ENCODE measurements at regions not wholly inside any gene's neighbourhood (a gene's known extent, or its start where the extent isn't known, plus 50 kb on each side); places are given as distances from the start of the nearest gene placed in this dataset.
A peak's percentile ranks its signal among the peaks of the same experiment; 100 is the strongest.

DNA sequence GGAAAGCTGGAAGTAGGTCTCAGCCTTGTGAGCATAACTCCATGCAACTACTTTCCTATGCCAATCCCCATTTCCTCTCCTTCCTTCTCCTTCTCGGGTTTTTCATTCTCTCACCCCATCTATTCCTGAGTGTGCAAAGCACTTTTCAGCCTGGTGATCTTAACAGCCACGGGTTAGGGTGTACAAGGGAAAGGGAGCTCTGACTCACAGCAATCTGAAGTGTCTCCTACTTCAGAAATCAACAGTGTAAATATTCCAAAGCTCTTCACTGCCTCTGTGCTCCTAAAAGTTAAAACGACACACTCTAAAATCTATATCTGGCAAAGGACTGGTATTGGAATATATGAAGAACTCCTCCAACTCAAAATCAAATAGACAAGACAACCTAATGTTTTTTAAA lies 268.0 kb upstream of the IRX3 start:
- DNase-seq: no peak

- no peak for DNase-seq
Measured at GRCh38 chr16:54548281-54548680, 261.7 kb upstream of the IRX3 start.

DNA sequence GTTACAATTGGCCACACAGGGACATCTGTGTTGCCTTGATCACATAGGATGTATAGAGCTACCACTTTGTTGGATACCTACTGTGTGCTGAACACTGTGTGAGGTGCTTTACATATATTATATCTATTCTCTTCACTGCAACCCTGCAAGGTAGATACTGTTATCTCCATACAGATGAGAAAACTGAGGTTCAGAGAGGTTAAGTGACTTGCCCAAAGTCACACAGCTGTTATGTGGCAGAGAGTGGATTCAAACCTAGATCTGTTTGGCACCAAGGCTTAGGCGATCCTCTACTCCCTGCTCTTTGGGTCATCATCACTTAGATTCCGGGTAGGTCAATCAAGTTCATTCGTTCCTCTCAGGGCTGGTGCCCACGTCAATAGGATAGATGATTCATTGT lies 260.5 kb upstream of the IRX3 start:
- DNase-seq: no peak

- no peak for DNase-seq
Measured at GRCh38 chr16:54546521-54546920, 259.9 kb upstream of the IRX3 start.

GRCh38 chr16:54545854-54546511 lies 259.4 kb upstream of the IRX3 start:
- DNase-seq: no peak

- DNase-seq: no peak
Measured at GRCh38 chr16:54544553-54545180, 258.1 kb upstream of the IRX3 start.

DNA sequence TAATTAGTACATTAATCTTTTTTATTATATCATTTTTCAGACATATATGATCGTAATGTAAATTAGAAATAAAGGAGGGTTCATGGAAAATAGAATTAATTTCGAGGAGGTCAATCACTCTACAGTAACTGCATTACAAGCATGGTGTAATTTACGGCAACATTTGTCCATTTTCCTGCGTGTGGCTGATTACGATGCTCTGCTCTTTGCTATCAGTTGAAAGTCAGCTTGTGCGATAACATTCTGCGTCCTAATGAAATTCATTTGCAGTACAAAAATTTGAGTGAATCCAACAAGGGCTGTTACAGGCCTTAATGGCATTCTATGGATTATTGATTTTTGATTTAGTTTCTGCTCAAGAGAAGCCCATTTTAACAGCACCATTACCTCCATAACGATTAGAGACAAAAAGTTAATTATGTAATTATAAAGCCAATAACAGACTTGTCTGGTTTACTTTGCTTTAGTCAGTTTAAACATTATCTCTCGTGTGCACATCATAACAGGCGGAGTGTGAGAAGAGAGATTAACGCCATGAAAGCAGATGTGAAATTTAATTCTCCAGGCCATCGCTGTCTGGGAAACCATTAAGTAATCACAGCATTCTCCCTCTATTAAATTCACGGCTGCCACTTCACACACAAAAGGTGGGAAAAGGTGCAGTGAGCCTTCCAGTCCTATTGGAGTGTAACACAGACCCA lies 256.4 kb upstream of the IRX3 start:
- DNase-seq: no peak

DNA sequence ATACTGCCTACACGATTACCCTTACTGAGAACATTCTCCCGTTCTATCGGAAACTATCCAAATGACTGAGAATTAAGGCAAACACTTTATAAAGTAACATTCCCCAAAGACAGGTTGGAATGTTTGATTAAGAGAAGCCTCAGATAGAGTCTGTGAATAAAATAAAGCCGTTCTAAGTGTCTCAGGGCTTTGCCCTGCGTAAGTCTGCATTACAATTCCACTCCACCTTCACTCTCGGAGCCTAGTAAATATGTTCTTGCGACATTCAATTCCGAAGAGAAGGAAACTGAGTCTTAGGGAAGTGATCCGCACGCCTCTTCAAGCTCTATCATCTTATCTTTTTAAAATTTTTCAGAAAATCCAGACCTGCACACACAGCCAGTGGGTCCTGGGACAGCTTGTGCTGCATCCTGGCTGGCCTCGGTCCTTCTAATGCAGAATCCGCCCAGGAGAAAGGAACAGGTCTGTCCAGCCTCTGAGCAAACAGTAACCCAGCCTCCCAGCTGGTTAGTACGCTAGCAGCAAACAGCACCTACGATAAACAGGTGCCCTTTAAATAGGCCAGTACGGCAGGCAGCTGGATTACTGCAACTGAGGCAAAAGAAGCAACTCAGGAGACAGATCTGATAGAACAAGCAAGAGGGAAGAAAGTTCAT lies 254.1 kb upstream of the IRX3 start:
- no peak for DNase-seq

GRCh38 chr16:54538276-54538675 lies 251.7 kb upstream of the IRX3 start:
- peak; percentile 39 for DNase-seq

DNA sequence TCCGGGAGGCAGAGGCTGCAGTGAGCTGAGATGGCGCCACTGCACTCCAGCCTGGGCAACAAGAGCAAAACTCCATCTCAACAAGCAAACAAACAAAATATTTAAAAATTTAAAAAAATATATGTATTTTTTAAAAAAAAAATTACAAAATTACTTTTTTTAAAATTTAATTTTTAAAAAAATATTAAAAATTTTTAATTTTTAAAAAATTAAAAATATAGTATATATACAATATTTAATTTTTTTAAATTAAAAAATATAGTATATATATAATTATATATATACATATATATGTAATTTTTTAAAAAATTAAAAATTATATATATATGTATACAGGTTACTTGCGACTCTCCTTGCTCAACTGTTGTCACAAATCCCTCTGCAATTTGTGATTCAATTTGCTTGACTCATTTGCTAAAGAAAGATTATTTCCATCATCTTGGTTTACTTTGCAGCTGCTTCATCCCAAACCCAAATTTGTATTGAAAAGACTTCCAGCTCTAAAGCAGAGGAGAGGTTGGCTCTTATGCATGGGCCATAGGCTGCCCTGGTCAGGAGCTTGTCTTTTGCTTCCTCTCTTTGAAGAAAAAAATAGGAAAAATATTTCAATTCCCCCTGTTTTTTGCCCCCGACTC lies 247.4 kb upstream of the IRX3 start:
- DNase-seq: no peak

DNA sequence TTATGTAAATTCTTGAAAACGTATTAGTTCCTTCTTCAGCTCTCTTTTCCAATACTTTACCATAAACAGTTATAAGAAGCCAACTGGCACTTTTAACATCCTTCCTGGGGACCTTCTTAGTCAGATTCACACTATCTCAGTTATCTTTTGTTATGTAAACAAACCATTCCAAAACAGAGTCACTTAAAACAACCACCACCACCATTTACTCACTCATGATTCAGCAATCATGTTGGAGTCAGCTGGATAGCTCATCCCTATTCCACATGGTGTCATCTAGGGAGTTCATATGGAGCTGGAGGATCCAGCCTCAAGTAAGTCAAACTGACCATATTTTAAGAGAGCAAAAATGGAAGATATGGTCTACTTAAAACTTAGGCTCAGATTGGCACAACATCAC lies 240.3 kb upstream of the IRX3 start:
- no peak for DNase-seq

GRCh38 chr16:54526087-54526486 lies 239.5 kb upstream of the IRX3 start:
- DNase-seq: no peak

GRCh38 chr16:54525104-54525503 lies 238.5 kb upstream of the IRX3 start:
- no peak for DNase-seq

DNA sequence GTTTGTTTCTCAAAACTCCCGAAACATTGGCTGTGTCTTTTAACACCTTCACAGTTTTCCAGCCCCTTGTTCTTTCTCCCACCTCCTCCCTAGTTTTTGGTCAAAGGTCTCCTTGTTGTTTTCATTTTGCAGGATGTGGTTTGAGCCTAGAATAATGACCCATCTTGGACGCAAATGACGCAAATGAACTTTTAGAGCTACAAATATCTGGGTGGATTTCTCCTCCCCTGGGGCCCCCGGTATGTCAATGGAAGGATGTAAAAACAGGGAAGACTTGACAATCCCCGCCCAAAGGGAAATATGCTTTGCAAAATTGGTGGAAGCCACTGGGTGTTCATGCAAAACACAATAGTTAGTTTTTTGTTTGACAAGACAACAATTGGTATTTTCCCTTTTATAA lies 236.0 kb upstream of the IRX3 start:
- no peak for DNase-seq

GRCh38 chr16:54521327-54521726 lies 234.7 kb upstream of the IRX3 start:
- DNase-seq: no peak

GRCh38 chr16:54519161-54519695 lies 232.6 kb upstream of the IRX3 start:
- DNase-seq: no peak

- DNase-seq: no peak
Measured at GRCh38 chr16:54517181-54517580, 230.6 kb upstream of the IRX3 start.

GRCh38 chr16:54512467-54512995 lies 225.9 kb upstream of the IRX3 start:
- no peak for DNase-seq

DNA sequence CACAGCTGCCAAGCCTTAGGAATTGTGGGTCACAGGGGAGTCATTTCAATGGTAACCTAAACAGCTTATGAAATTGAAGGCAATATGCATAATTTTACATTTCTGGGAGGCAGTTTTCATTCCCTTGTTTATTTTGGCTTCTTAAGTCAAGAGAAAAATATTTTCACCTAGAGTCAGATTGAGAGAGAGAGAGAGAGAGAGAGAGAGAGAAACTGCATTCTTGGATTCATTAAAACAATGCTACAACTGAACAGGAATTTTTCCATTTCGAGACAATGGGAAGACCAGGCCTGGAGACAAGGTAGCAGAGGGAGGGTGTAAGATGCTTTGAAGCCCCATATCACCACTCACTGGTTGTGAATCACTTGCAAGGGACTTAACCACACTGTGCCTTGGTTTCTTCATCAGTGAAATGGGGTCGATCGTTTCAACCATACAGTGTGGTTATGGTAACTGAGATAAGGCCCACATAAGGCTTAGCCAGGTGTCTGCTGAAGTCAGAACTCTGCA lies 224.7 kb upstream of the IRX3 start:
- DNase-seq: no peak

DNA sequence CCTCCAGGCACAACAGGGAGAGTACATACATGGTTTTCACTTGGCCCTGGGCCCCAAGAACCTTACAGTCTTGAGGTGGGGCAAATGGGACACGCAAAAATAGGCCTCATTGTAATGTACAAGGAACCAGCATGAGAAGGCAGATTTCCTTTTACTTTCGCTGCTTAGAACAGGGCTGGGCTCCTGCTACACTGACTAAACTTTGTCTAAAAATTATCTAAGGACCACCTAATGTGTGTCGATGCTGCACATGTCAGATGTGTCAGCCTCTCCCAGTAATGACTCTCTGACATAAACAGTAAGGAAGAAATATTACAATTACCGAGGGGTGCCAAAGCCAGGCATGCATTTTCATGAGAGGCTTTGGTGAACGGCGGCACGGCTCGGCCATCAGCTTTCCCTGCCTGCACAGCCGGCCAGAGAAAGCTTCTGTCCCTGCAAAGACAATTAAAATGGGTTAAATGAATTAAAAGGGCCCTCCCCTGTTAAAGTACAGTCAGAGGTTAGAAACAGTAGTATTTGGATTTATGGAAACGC lies 224.2 kb upstream of the IRX3 start:
- DNase-seq: no peak

GRCh38 chr16:54509456-54509855 lies 222.9 kb upstream of the IRX3 start:
- DNase-seq: no peak

DNA sequence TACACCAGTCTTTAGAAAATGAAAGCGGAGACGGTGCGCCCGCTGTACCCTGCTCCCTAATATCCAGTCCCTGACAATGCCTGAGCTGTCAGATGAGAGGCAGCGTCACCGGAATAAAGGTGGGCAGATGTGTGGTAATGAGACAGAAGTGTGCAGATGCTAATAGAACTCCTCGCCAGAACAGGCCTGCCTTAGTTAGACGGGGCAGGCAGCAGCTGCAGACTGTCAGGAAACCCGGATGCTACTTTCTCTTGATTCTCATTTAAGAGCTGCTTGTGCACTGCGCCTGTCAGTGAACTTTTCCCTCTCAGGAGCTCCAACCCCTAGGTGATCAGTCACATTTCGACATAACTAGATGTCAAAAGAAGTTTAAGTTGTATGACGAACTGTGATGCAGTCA lies 221.8 kb upstream of the IRX3 start:
- no peak for DNase-seq
